C4-2B (cell line): ENCODE measurements at regions not wholly inside any gene's neighbourhood (a gene's known extent, or its start where the extent isn't known, plus 50 kb on each side); places are given as distances from the start of the nearest gene placed in this dataset.

ENCODE experiments used
- CTCF ChIP-seq: fragments of 450-650 bp; conservative IDR thresholded peaks from 2 replicates; pipeline ENCODE4 v1.5.1; 2017; ENCODE audit warnings: mild to moderate bottlenecking
- ZFX ChIP-seq: fragments of 450-650 bp; IDR thresholded peaks from 2 replicates; pipeline ENCODE4 v1.6.1; 2017

DNA sequence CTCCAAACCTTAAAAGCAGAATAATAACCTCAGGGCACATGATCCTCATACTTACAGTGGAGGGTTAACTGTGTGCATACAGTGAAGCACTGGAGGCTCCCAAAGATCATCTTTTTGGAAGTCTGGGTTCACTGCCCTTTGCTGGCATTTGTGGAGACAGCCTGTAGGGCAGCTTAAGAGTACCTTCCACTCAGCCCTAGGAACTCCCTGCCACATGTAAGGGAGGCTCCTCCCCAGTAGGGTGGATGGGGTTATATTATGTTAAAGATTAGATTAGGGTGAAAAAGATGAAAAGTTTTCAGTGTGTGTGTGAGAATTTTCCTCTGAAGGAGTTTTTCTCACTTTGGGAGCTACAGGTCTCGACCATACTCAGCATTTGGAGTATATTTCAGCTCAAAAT is 388.4 kb downstream of the RAB28 start:
- no peak for TF ChIP-seq CTCF
- TF ChIP-seq ZFX, result no peak
